HEK293 (cell line): ENCODE measurements at regions not wholly inside any gene's neighbourhood (a gene's known extent, or its start where the extent isn't known, plus 50 kb on each side); places are given as distances from the start of the nearest gene placed in this dataset.

Experiments used
- CTCF ChIA-PET: fragments of 350-600 bp; formaldehyde crosslinking; extraction: SDS; loops from one replicate; lab custom pipeline; 2021; ENCODE audit warnings: antibody characterized with exemption; lab: Yijun Ruan, JAX
- POLR2A ChIA-PET: fragments of 300-600 bp; formaldehyde crosslinking; extraction: SDS; loops from one replicate; lab custom pipeline; 2020; ENCODE audit warnings: antibody characterized with exemption, inconsistent platforms; lab: Yijun Ruan, JAX
- H3K27ac ChIP-seq: fragments of 200-500 bp; sonication (Bioruptor generic); 2 replicates; pipeline ENCODE4 v1.5.1; 2014; ENCODE audit warnings: low read depth, low read length, control low read depth, inconsistent platforms; ENCODE audit errors: extremely low read depth
- H3K36me3 ChIP-seq, 2 experiments: fragments of 200-500 bp in 1 of 2; sonication (Bioruptor generic) in 1 of 2; 1 replicate in 1 of 2; 2 replicates in 1 of 2; pipeline ENCODE4 v1.5.1; 2014 to 2017; ENCODE audit warnings: inconsistent platforms in 2 of 2, low read length in 2 of 2; ENCODE audit not compliant: control insufficient read depth in 2 of 2, insufficient read depth in 1 of 2
- H3K4me1 ChIP-seq: fragments of 200-500 bp; sonication (Bioruptor generic); 2 replicates; pipeline ENCODE4 v1.5.1; 2014; ENCODE audit warnings: mild to moderate bottlenecking, low read length, inconsistent platforms; ENCODE audit not compliant: control insufficient read depth, insufficient read depth
- H3K4me3 ChIP-seq: 2 replicates; pipeline ENCODE4 v1.5.1; 2011; ENCODE audit warnings: low read depth, mild to moderate bottlenecking, control low read depth, low read length, moderate library complexity
- H3K9me3 ChIP-seq: fragments of 200-500 bp; sonication (Bioruptor generic); 2 replicates; pipeline ENCODE4 v1.5.1; 2014; ENCODE audit warnings: low read depth, low read length, inconsistent platforms; ENCODE audit not compliant: control insufficient read depth, insufficient read depth
- GLI4 ChIP-seq: fragments of 450-650 bp; formaldehyde crosslinking; IDR thresholded peaks from 2 replicates; pipeline ENCODE4 v1.5.1; 2016; ENCODE audit warnings: missing biosample characterization, missing genetic modification characterization
- SP7 ChIP-seq: fragments of 450-650 bp; formaldehyde crosslinking; IDR thresholded peaks from 2 replicates; pipeline ENCODE4 v1.5.1; 2016; ENCODE audit warnings: missing biosample characterization, missing genetic modification characterization
- WT1 ChIP-seq: fragments of 450-650 bp; formaldehyde crosslinking; IDR thresholded peaks from 2 replicates; pipeline ENCODE4 v1.5.1; 2016; ENCODE audit warnings: missing biosample characterization, missing genetic modification characterization
- ZBTB48 ChIP-seq: fragments of 450-650 bp; formaldehyde crosslinking; IDR thresholded peaks from 2 replicates; pipeline ENCODE4 v1.5.1; 2016; ENCODE audit warnings: missing biosample characterization, missing genetic modification characterization
- ZEB2 ChIP-seq: fragments of 450-650 bp; formaldehyde crosslinking; IDR thresholded peaks from 2 replicates; pipeline ENCODE4 v1.5.1; 2016; ENCODE audit warnings: missing biosample characterization, missing genetic modification characterization
- ZNF175 ChIP-seq: fragments of 450-650 bp; formaldehyde crosslinking; IDR thresholded peaks from 2 replicates; pipeline ENCODE4 v1.5.1; 2016; ENCODE audit warnings: missing biosample characterization, missing genetic modification characterization
- ZNF366 ChIP-seq: fragments of 450-650 bp; formaldehyde crosslinking; conservative IDR thresholded peaks from 2 replicates; pipeline ENCODE4 v1.5.1; 2016; ENCODE audit warnings: missing biosample characterization, missing genetic modification characterization
- ZNF530 ChIP-seq: fragments of 450-650 bp; formaldehyde crosslinking; IDR thresholded peaks from 2 replicates; pipeline ENCODE4 v1.5.1; 2016; ENCODE audit warnings: low read depth, missing biosample characterization, missing genetic modification characterization
- ZNF560 ChIP-seq: fragments of 450-650 bp; formaldehyde crosslinking; IDR thresholded peaks from 2 replicates; pipeline ENCODE4 v1.5.1; 2017; ENCODE audit warnings: missing biosample characterization, missing genetic modification characterization, borderline replicate concordance
- ZNF596 ChIP-seq: fragments of 450-650 bp; IDR thresholded peaks from 2 replicates; pipeline ENCODE4 v1.5.0; 2018; ENCODE audit warnings: missing biosample characterization, mild to moderate bottlenecking, missing genetic modification characterization, moderate library complexity
- ZNF600 ChIP-seq: fragments of 450-650 bp; formaldehyde crosslinking; IDR thresholded peaks from 2 replicates; pipeline ENCODE4 v1.5.1; 2016; ENCODE audit warnings: missing biosample characterization, missing genetic modification characterization
- ZNF624 ChIP-seq: fragments of 450-650 bp; formaldehyde crosslinking; IDR thresholded peaks from 2 replicates; pipeline ENCODE4 v1.5.1; 2017; ENCODE audit warnings: missing biosample characterization, missing genetic modification characterization
- ZNF777 ChIP-seq: fragments of 450-650 bp; formaldehyde crosslinking; IDR thresholded peaks from 2 replicates; pipeline ENCODE4 v1.5.1; 2017; ENCODE audit warnings: missing biosample characterization, missing genetic modification characterization, borderline replicate concordance
- TF ChIP-seq, protein P1 (sequence below): fragments of 450-650 bp; formaldehyde crosslinking; conservative IDR thresholded peaks from 2 replicates; pipeline ENCODE4 v1.5.1; 2016; ENCODE audit warnings: low read depth, missing biosample characterization, missing genetic modification characterization
- TF ChIP-seq, protein P2 (sequence below): fragments of 450-650 bp; formaldehyde crosslinking; IDR thresholded peaks from 2 replicates; pipeline ENCODE4 v1.5.0; 2017; ENCODE audit warnings: missing biosample characterization, missing genetic modification characterization, borderline replicate concordance
- TF ChIP-seq, protein P3 (sequence below): fragments of 450-650 bp; formaldehyde crosslinking; IDR thresholded peaks from 2 replicates; pipeline ENCODE4 v1.5.1; 2016; ENCODE audit warnings: missing biosample characterization, missing genetic modification characterization, borderline replicate concordance
- TF ChIP-seq, protein P4 (sequence below): fragments of 450-650 bp; formaldehyde crosslinking; IDR thresholded peaks from 2 replicates; pipeline ENCODE4 v1.5.1; 2016; ENCODE audit warnings: missing biosample characterization, missing genetic modification characterization
- TF ChIP-seq, protein P5 (sequence below): fragments of 450-650 bp; formaldehyde crosslinking; IDR thresholded peaks from 2 replicates; pipeline ENCODE4 v1.5.1; 2016; ENCODE audit warnings: missing biosample characterization, missing genetic modification characterization

DNA sequence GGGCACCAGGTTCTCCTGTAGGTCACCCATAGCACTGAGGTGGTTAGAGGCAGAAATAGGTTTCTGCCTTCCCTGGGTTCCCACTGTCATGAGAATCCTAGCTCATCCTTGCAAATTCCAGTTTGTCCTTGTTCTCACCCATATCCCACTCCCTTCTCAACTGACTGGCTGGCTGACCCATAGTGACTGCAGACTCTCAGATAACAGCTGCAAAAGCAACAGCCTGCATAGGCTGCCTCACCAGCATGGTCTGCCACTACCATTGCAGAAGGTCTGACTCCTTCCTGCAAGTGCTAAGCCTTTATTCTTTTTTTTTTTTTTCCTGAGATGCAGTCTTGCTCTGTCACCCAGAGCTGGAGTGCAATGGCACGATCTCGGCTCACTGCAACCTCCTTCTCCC lies 194.0 kb downstream of the SEMA6A start:
- TF ChIP-seq ZNF366 (tag by site-specific recombination) (no peak), ZNF560 (no peak), ZNF530 (tag by site-specific recombination) (no peak), ZNF600 (tag by site-specific recombination) (no peak), ZNF777 (tag by site-specific recombination) (no peak), GLI4 (no peak), ZEB2 (tag by site-specific recombination) (no peak), ZBTB48 (tag by site-specific recombination) (no peak), ZNF596 (tag by site-specific recombination) (no peak), ZNF175 (tag by site-specific recombination) (no peak), SP7 (no peak), WT1 (tag by site-specific recombination) (no peak), ZNF624 (tag by site-specific recombination) (no peak)
- TF ChIP-seq, protein P1, sequence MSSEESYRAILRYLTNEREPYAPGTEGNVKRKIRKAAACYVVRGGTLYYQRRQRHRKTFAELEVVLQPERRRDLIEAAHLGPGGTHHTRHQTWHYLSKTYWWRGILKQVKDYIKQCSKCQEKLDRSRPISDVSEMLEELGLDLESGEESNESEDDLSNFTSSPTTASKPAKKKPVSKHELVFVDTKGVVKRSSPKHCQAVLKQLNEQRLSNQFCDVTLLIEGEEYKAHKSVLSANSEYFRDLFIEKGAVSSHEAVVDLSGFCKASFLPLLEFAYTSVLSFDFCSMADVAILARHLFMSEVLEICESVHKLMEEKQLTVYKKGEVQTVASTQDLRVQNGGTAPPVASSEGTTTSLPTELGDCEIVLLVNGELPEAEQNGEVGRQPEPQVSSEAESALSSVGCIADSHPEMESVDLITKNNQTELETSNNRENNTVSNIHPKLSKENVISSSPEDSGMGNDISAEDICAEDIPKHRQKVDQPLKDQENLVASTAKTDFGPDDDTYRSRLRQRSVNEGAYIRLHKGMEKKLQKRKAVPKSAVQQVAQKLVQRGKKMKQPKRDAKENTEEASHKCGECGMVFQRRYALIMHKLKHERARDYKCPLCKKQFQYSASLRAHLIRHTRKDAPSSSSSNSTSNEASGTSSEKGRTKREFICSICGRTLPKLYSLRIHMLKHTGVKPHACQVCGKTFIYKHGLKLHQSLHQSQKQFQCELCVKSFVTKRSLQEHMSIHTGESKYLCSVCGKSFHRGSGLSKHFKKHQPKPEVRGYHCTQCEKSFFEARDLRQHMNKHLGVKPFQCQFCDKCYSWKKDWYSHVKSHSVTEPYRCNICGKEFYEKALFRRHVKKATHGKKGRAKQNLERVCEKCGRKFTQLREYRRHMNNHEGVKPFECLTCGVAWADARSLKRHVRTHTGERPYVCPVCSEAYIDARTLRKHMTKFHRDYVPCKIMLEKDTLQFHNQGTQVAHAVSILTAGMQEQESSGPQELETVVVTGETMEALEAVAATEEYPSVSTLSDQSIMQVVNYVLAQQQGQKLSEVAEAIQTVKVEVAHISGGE = no peak
- TF ChIP-seq, protein P2, sequence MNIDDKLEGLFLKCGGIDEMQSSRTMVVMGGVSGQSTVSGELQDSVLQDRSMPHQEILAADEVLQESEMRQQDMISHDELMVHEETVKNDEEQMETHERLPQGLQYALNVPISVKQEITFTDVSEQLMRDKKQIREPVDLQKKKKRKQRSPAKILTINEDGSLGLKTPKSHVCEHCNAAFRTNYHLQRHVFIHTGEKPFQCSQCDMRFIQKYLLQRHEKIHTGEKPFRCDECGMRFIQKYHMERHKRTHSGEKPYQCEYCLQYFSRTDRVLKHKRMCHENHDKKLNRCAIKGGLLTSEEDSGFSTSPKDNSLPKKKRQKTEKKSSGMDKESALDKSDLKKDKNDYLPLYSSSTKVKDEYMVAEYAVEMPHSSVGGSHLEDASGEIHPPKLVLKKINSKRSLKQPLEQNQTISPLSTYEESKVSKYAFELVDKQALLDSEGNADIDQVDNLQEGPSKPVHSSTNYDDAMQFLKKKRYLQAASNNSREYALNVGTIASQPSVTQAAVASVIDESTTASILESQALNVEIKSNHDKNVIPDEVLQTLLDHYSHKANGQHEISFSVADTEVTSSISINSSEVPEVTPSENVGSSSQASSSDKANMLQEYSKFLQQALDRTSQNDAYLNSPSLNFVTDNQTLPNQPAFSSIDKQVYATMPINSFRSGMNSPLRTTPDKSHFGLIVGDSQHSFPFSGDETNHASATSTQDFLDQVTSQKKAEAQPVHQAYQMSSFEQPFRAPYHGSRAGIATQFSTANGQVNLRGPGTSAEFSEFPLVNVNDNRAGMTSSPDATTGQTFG (tag by site-specific recombination) = no peak
- TF ChIP-seq, protein P3, sequence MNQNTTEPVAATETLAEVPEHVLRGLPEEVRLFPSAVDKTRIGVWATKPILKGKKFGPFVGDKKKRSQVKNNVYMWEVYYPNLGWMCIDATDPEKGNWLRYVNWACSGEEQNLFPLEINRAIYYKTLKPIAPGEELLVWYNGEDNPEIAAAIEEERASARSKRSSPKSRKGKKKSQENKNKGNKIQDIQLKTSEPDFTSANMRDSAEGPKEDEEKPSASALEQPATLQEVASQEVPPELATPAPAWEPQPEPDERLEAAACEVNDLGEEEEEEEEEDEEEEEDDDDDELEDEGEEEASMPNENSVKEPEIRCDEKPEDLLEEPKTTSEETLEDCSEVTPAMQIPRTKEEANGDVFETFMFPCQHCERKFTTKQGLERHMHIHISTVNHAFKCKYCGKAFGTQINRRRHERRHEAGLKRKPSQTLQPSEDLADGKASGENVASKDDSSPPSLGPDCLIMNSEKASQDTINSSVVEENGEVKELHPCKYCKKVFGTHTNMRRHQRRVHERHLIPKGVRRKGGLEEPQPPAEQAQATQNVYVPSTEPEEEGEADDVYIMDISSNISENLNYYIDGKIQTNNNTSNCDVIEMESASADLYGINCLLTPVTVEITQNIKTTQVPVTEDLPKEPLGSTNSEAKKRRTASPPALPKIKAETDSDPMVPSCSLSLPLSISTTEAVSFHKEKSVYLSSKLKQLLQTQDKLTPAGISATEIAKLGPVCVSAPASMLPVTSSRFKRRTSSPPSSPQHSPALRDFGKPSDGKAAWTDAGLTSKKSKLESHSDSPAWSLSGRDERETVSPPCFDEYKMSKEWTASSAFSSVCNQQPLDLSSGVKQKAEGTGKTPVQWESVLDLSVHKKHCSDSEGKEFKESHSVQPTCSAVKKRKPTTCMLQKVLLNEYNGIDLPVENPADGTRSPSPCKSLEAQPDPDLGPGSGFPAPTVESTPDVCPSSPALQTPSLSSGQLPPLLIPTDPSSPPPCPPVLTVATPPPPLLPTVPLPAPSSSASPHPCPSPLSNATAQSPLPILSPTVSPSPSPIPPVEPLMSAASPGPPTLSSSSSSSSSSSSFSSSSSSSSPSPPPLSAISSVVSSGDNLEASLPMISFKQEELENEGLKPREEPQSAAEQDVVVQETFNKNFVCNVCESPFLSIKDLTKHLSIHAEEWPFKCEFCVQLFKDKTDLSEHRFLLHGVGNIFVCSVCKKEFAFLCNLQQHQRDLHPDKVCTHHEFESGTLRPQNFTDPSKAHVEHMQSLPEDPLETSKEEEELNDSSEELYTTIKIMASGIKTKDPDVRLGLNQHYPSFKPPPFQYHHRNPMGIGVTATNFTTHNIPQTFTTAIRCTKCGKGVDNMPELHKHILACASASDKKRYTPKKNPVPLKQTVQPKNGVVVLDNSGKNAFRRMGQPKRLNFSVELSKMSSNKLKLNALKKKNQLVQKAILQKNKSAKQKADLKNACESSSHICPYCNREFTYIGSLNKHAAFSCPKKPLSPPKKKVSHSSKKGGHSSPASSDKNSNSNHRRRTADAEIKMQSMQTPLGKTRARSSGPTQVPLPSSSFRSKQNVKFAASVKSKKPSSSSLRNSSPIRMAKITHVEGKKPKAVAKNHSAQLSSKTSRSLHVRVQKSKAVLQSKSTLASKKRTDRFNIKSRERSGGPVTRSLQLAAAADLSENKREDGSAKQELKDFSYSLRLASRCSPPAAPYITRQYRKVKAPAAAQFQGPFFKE (tag by site-specific recombination) = no peak
- TF ChIP-seq, protein P4, sequence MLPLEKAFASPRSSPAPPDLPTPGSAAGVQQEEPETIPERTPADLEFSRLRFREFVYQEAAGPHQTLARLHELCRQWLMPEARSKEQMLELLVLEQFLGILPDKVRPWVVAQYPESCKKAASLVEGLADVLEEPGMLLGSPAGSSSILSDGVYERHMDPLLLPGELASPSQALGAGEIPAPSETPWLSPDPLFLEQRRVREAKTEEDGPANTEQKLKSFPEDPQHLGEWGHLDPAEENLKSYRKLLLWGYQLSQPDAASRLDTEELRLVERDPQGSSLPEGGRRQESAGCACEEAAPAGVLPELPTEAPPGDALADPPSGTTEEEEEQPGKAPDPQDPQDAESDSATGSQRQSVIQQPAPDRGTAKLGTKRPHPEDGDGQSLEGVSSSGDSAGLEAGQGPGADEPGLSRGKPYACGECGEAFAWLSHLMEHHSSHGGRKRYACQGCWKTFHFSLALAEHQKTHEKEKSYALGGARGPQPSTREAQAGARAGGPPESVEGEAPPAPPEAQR (tag by site-specific recombination) = no peak
- TF ChIP-seq, protein P5, sequence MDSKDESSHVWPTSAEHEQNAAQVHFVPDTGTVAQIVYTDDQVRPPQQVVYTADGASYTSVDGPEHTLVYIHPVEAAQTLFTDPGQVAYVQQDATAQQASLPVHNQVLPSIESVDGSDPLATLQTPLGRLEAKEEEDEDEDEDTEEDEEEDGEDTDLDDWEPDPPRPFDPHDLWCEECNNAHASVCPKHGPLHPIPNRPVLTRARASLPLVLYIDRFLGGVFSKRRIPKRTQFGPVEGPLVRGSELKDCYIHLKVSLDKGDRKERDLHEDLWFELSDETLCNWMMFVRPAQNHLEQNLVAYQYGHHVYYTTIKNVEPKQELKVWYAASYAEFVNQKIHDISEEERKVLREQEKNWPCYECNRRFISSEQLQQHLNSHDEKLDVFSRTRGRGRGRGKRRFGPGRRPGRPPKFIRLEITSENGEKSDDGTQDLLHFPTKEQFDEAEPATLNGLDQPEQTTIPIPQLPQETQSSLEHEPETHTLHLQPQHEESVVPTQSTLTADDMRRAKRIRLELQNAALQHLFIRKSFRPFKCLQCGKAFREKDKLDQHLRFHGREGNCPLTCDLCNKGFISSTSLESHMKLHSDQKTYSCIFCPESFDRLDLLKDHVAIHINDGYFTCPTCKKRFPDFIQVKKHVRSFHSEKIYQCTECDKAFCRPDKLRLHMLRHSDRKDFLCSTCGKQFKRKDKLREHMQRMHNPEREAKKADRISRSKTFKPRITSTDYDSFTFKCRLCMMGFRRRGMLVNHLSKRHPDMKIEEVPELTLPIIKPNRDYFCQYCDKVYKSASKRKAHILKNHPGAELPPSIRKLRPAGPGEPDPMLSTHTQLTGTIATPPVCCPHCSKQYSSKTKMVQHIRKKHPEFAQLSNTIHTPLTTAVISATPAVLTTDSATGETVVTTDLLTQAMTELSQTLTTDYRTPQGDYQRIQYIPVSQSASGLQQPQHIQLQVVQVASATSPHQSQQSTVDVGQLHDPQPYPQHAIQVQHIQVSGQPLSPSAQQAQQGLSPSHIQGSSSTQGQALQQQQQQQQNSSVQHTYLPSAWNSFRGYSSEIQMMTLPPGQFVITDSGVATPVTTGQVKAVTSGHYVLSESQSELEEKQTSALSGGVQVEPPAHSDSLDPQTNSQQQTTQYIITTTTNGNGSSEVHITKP (tag by site-specific recombination) = no peak
- no peak overlapping the region for H3K4me3 ChIP-seq
- 0 out of 2 replicates have a peak, but pooled peaks cover 3% of the 10 kb centered on the region for H3K4me1 ChIP-seq
- CTCF ChIA-PET = no interaction called here
- POLR2A ChIA-PET = no interaction called here
- no peaks in the 10 kb centered on the region for H3K9me3 ChIP-seq
- no peak overlapping the region for H3K27ac ChIP-seq
- no peaks in the 10 kb centered on the region for H3K36me3 ChIP-seq
